IMR-90 (cell line): ENCODE measurements at regions not wholly inside any gene's neighbourhood (a gene's known extent, or its start where the extent isn't known, plus 50 kb on each side); places are given as distances from the start of the nearest gene placed in this dataset.

Experiments used
- BHLHE40 ChIP-seq: fragments of 150-350 bp; IDR thresholded peaks from 2 replicates; pipeline ENCODE4 v1.6.1; 2016; ENCODE audit warnings: mild to moderate bottlenecking, low read depth, low read length
- CEBPB ChIP-seq: IDR thresholded peaks from 2 replicates; pipeline ENCODE4 v1.6.1; 2012; ENCODE audit warnings: low read depth, low read length, improper control_type of control experiment
- FOS ChIP-seq: fragments of 150-350 bp; IDR thresholded peaks from 2 replicates; pipeline ENCODE4 v1.6.1; 2016; ENCODE audit warnings: low read depth, low read length
- MAZ ChIP-seq: IDR thresholded peaks from 2 replicates; pipeline ENCODE4 v1.6.1; 2012; ENCODE audit warnings: low read depth, mild to moderate bottlenecking, low read length, improper control_type of control experiment, moderate library complexity, borderline replicate concordance
- MXI1 ChIP-seq: IDR thresholded peaks from 2 replicates; pipeline ENCODE4 v1.6.1; 2012; ENCODE audit warnings: low read depth, mild to moderate bottlenecking, low read length, moderate library complexity, borderline replicate concordance
- POLR2A ChIP-seq: IDR thresholded peaks from 2 replicates; pipeline ENCODE4 v1.6.1; 2012; ENCODE audit warnings: mild to moderate bottlenecking, low read depth, low read length
- RAD21 ChIP-seq: IDR thresholded peaks from 2 replicates; pipeline ENCODE4 v1.6.1; 2012; ENCODE audit warnings: low read length, improper control_type of control experiment
- RFX5 ChIP-seq: IDR thresholded peaks from 2 replicates; pipeline ENCODE4 v1.8.0; 2012; ENCODE audit warnings: low read depth, mild to moderate bottlenecking, low read length, moderate library complexity
- SMC3 ChIP-seq: fragments of 150-350 bp; IDR thresholded peaks from 2 replicates; pipeline ENCODE4 v1.6.1; 2016; ENCODE audit warnings: low read depth, mild to moderate bottlenecking, antibody characterized with exemption, low read length, moderate library complexity
- TF ChIP-seq, protein P1 (sequence below): fragments of 150-350 bp; IDR thresholded peaks from 2 replicates; pipeline ENCODE4 v1.6.1; 2016; ENCODE audit warnings: low read depth, mild to moderate bottlenecking, low read length, moderate library complexity, borderline replicate concordance
- TF ChIP-seq, protein P2 (sequence below): conservative IDR thresholded peaks from 2 replicates; pipeline ENCODE4 v1.5.1; 2012; ENCODE audit warnings: mild to moderate bottlenecking, low read depth, low read length, improper control_type of control experiment
- TF ChIP-seq, protein P3 (sequence below): fragments of 150-350 bp; IDR thresholded peaks from 2 replicates; pipeline ENCODE4 v1.6.1; 2017; ENCODE audit warnings: mild to moderate bottlenecking, antibody characterized with exemption, low read length, low read depth

DNA sequence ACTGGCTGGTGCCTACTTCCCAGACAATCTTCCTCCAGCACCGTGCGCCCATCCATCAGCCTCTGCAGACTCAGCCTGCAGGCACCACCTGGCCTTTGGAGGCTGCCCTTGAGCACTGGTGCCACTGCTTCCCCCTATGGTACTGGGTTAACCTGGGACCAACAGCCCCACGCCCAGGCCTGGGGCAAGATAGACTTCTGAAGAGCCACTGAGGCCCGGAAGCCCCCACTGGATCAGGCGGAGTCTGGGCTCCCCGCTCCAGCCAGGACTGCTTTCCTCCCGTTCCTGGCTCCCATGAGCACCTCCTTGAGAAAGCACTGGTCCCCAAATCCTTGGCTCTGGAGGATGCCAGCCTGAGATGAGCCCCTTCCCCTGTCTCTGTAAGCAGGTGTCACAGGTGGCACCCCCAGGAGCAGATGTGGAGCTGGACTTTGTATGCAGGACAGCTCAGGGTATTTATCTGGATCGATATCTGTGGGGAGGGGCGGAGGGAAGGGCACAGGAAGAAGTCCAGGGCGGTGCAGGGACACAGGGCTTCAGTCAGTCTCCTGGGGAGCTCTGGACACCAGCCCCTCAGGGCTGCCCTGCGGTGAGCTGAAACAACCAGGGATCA lies 206.5 kb upstream of the PPP2R2D start:
- TF ChIP-seq SMC3 (no peak), MAZ (no peak), RAD21 (no peak), POLR2A (no peak), RFX5 (no peak), BHLHE40 (no peak), CEBPB (no peak), FOS (no peak), MXI1 (no peak)
- TF ChIP-seq, protein P1, sequence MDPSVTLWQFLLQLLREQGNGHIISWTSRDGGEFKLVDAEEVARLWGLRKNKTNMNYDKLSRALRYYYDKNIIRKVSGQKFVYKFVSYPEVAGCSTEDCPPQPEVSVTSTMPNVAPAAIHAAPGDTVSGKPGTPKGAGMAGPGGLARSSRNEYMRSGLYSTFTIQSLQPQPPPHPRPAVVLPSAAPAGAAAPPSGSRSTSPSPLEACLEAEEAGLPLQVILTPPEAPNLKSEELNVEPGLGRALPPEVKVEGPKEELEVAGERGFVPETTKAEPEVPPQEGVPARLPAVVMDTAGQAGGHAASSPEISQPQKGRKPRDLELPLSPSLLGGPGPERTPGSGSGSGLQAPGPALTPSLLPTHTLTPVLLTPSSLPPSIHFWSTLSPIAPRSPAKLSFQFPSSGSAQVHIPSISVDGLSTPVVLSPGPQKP: no peak
- TF ChIP-seq, protein P2, sequence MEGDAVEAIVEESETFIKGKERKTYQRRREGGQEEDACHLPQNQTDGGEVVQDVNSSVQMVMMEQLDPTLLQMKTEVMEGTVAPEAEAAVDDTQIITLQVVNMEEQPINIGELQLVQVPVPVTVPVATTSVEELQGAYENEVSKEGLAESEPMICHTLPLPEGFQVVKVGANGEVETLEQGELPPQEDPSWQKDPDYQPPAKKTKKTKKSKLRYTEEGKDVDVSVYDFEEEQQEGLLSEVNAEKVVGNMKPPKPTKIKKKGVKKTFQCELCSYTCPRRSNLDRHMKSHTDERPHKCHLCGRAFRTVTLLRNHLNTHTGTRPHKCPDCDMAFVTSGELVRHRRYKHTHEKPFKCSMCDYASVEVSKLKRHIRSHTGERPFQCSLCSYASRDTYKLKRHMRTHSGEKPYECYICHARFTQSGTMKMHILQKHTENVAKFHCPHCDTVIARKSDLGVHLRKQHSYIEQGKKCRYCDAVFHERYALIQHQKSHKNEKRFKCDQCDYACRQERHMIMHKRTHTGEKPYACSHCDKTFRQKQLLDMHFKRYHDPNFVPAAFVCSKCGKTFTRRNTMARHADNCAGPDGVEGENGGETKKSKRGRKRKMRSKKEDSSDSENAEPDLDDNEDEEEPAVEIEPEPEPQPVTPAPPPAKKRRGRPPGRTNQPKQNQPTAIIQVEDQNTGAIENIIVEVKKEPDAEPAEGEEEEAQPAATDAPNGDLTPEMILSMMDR: no peak
- TF ChIP-seq, protein P3, sequence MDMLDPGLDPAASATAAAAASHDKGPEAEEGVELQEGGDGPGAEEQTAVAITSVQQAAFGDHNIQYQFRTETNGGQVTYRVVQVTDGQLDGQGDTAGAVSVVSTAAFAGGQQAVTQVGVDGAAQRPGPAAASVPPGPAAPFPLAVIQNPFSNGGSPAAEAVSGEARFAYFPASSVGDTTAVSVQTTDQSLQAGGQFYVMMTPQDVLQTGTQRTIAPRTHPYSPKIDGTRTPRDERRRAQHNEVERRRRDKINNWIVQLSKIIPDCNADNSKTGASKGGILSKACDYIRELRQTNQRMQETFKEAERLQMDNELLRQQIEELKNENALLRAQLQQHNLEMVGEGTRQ: no peak
